HCT116 (cell line): ENCODE measurements at regions not wholly inside any gene's neighbourhood (a gene's known extent, or its start where the extent isn't known, plus 50 kb on each side); places are given as distances from the start of the nearest gene placed in this dataset.

Experiments
- ATAC-seq: fragments of 200-7000 bp; cut with Tn5 transposase; 2 replicates; pipeline ENCODE4 v1.9.1; 2020; ENCODE audit warnings: mild to moderate bottlenecking, moderate library complexity
- BruUV-seq: library from RNA; stranded (reverse); fragments of 400-500 nt; replicated peaks from 2 replicates; lab custom pipeline; 2021; lab: Mats Ljungman, UMichigan
- CTCF ChIA-PET: fragments of 300-600 bp; sonication (Branson Sonifier 250); formaldehyde crosslinking; loops from one replicate; lab custom pipeline; 2021; ENCODE audit warnings: antibody characterized with exemption; lab: Charles Lee
- POLR2A ChIA-PET: fragments of 300-600, 350-600 bp; sonication (Branson Sonifier 250); formaldehyde crosslinking; loops from one replicate; lab custom pipeline; 2021; ENCODE audit warnings: antibody characterized with exemption; lab: Charles Lee
- RAD21 ChIA-PET, 2 experiments: fragments of 300-600 bp; sonication (Branson Sonifier 250); formaldehyde crosslinking; loops; one replicate each; lab custom pipeline; 2023; ENCODE audit warnings: low total read pairs in 2 of 2; ENCODE audit not compliant: uncharacterized antibody in 2 of 2, unreplicated experiment in 2 of 2, low non-redundant PET in 1 of 2; lab: Charles Lee
- DNase-seq: peaks from one replicate; pipeline ENCODE4 v3.0.0-alpha.2; 2010; ENCODE audit warnings: low read depth, low spot score
- H2AFZ ChIP-seq: fragments of 200-600 bp; shearing (Covaris generic), sonication (generic); 2 replicates; pipeline ENCODE4 v1.6.1; 2017; ENCODE audit warnings: low read depth, mixed run types, mixed read lengths, antibody characterized with exemption, low read length; ENCODE audit not compliant: poor library complexity, severe bottlenecking
- H3K27ac ChIP-seq: 2 replicates; pipeline ENCODE4 v1.5.1; 2012; ENCODE audit warnings: low read depth, low read length
- H3K27me3 ChIP-seq: fragments of 200-600 bp; sonication (generic); 2 replicates; pipeline ENCODE4 v1.6.1; 2016; ENCODE audit warnings: mixed run types, low read length, mixed read lengths; ENCODE audit not compliant: insufficient read depth
- H3K36me3 ChIP-seq, 2 experiments: fragments of 200-500 bp in 1 of 2; fragments of 200-600 bp in 1 of 2; sonication (Bioruptor generic) in 1 of 2; sonication (generic) in 1 of 2; 2 replicates each; pipeline versions ENCODE4 v1.5.1 to v1.6.1; 2014 to 2016; ENCODE audit warnings: low read length in 2 of 2, inconsistent platforms in 1 of 2, mixed read lengths in 1 of 2, mixed run types in 1 of 2; ENCODE audit not compliant: insufficient read depth in 2 of 2, control insufficient read depth in 1 of 2
- H3K4me1 ChIP-seq, 2 experiments: fragments of 200-600 bp in 1 of 2; sonication (generic) in 1 of 2; 2 replicates each; pipeline versions ENCODE4 v1.5.1 to v1.6.1; 2012 to 2017; ENCODE audit warnings: low read length in 2 of 2, inconsistent platforms in 1 of 2, mild to moderate bottlenecking in 1 of 2, mixed read lengths in 1 of 2, mixed run types in 1 of 2, moderate library complexity in 1 of 2; ENCODE audit not compliant: insufficient read depth in 2 of 2, control insufficient read depth in 1 of 2
- H3K4me2 ChIP-seq: fragments of 200-600 bp; sonication (generic); 2 replicates; pipeline ENCODE4 v1.6.1; 2017; ENCODE audit warnings: mixed run types, low read length, mixed read lengths
- H3K4me3 ChIP-seq, 2 experiments: fragments of 200-600 bp in 1 of 2; sonication (generic) in 1 of 2; replicated peaks in 1 of 2; 2 replicates each; pipeline ENCODE4 v1.5.1; 2011 to 2016; ENCODE audit warnings: low read length in 2 of 2, control low read depth in 1 of 2, low read depth in 1 of 2, mild to moderate bottlenecking in 1 of 2, mixed read lengths in 1 of 2, mixed run types in 1 of 2
- H3K79me2 ChIP-seq: fragments of 200-600 bp; sonication (generic); 2 replicates; pipeline ENCODE4 v1.6.1; 2017; ENCODE audit warnings: mild to moderate bottlenecking, mixed run types, low read length, moderate library complexity, mixed read lengths; ENCODE audit not compliant: insufficient read depth
- H3K9ac ChIP-seq: fragments of 200-600 bp; sonication (generic); 2 replicates; pipeline ENCODE4 v1.6.1; 2016; ENCODE audit warnings: low read length, mixed read lengths
- H3K9me2 ChIP-seq: fragments of 200-600 bp; sonication (generic), shearing (Covaris generic); 2 replicates; pipeline ENCODE4 v1.6.1; 2017; ENCODE audit warnings: mixed run types, mild to moderate bottlenecking, moderate library complexity; ENCODE audit not compliant: insufficient read depth
- H3K9me3 ChIP-seq, 2 experiments: fragments of 200-500 bp in 1 of 2; fragments of 200-600 bp in 1 of 2; sonication (Bioruptor generic) in 1 of 2; sonication (generic) in 1 of 2; 2 replicates each; pipeline ENCODE4 v1.6.1; 2014 to 2017; ENCODE audit warnings: low read length in 2 of 2, mixed read lengths in 2 of 2, inconsistent platforms in 1 of 2, low read depth in 1 of 2, mild to moderate bottlenecking in 1 of 2, mixed run types in 1 of 2, moderate library complexity in 1 of 2; ENCODE audit not compliant: control insufficient read depth in 1 of 2, insufficient read depth in 1 of 2
- H4K20me1 ChIP-seq: fragments of 200-600 bp; sonication (generic), shearing (Covaris generic); 2 replicates; pipeline ENCODE4 v1.6.1; 2017; ENCODE audit warnings: mixed run types, mild to moderate bottlenecking, moderate library complexity; ENCODE audit not compliant: insufficient read depth
- CEBPB ChIP-seq: IDR thresholded peaks from 2 replicates; pipeline ENCODE4 v1.6.1; 2012; ENCODE audit warnings: low read depth
- ELF1 ChIP-seq: IDR thresholded peaks from 2 replicates; pipeline ENCODE4 v1.6.1; 2012; ENCODE audit warnings: low read depth, borderline replicate concordance
- FOSL1 ChIP-seq: IDR thresholded peaks from 2 replicates; pipeline ENCODE4 v1.6.1; 2012; ENCODE audit warnings: low read depth
- JUND ChIP-seq: IDR thresholded peaks from 2 replicates; pipeline ENCODE4 v1.6.1; 2012
- RAD21 ChIP-seq: IDR thresholded peaks from 2 replicates; pipeline ENCODE4 v1.6.1; 2012; ENCODE audit warnings: low read depth, mild to moderate bottlenecking
- SIN3A ChIP-seq: IDR thresholded peaks from 2 replicates; pipeline ENCODE4 v1.6.1; 2012; ENCODE audit warnings: low read depth
- YY1 ChIP-seq: IDR thresholded peaks from 2 replicates; pipeline ENCODE4 v1.6.1; 2011; ENCODE audit warnings: low read length, low read depth, moderate library complexity, mild to moderate bottlenecking; ENCODE audit not compliant: insufficient replicate concordance; ENCODE audit errors: extremely low read depth
- intact Hi-C: fragments of 100-400 bp; cut with micrococcal nuclease; formaldehyde crosslinking; loops from 2 replicates; pipeline ENCODE4 v1.10.0; 2022
- TF ChIP-seq, protein P1 (sequence below), 3 experiments: fragments of 200-600 bp in 1 of 3; sonication (generic) in 1 of 3; IDR thresholded peaks in 2 of 3; conservative IDR thresholded peaks in 1 of 3; 2 replicates each; pipeline ENCODE4 v1.5.1; 2012 to 2017; ENCODE audit warnings: low read depth in 2 of 3, low read length in 2 of 3, antibody characterized with exemption in 1 of 3, borderline replicate concordance in 1 of 3, control low read depth in 1 of 3, mild to moderate bottlenecking in 1 of 3, mixed read lengths in 1 of 3, mixed run types in 1 of 3, moderate library complexity in 1 of 3; ENCODE audit not compliant: insufficient read depth in 1 of 3
- TF ChIP-seq, protein P2 (sequence below): IDR thresholded peaks from 2 replicates; pipeline ENCODE4 v1.6.1; 2012

DNA sequence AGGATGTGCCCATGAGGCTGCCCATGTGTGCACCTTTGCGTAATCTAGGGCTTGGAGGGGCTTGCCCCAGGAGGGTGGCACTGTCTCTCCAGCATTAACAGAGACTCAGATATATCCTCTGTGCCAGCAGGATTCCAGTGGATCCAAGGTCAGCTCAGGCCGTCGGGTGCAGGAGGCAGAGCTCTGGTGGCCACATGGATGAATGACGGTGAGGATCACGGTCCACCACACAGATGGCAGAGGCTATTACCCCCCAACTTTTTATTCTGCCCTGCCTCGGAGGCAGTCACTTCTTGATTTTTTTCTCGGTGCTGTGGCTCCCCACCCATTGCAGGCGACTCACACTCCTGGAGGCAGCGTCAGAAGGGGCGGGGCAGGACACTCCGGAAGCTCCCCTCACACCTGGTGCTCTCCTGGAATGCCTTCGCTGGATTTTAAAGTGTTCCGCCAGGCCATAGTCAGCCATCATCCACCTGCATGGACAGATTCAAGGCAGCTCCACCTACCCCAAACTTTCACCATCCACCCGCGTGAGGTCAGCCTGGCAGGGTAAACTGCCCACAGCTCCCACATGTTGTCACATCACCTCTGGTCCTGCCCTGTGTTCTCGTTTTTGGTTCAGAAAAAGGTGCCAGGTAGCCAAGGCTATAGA lies 602.9 kb upstream of the RAB6C start:
- no peak for ATAC-seq
- Histone ChIP-seq H4K20me1 (no peaks in the 10 kb centered on the region), H3K79me2 (no peaks in the 10 kb centered on the region), H2AFZ (no peak overlapping the region), H3K27ac (no peak overlapping the region), H3K9me3 (no peaks in the 10 kb centered on the region), H3K27me3 (peaks cover 22% of the 10 kb centered on the region), H3K4me3 (no peak overlapping the region), H3K9ac (no peak overlapping the region), H3K4me2 (no peak overlapping the region), H3K36me3 (no peaks in the 10 kb centered on the region), H3K9me2 (no peaks in the 10 kb centered on the region), H3K4me1 (no peaks in the 10 kb centered on the region)
- intact Hi-C loops = no loop called here
- no TSS peak for BruUV-seq
- DNase-seq = no peak
- TF ChIP-seq CEBPB (no peak), ELF1 (no peak), JUND (no peak), RAD21 (no peak), SIN3A (no peak), FOSL1 (no peak), YY1 (no peak)
- TF ChIP-seq, protein P1, sequence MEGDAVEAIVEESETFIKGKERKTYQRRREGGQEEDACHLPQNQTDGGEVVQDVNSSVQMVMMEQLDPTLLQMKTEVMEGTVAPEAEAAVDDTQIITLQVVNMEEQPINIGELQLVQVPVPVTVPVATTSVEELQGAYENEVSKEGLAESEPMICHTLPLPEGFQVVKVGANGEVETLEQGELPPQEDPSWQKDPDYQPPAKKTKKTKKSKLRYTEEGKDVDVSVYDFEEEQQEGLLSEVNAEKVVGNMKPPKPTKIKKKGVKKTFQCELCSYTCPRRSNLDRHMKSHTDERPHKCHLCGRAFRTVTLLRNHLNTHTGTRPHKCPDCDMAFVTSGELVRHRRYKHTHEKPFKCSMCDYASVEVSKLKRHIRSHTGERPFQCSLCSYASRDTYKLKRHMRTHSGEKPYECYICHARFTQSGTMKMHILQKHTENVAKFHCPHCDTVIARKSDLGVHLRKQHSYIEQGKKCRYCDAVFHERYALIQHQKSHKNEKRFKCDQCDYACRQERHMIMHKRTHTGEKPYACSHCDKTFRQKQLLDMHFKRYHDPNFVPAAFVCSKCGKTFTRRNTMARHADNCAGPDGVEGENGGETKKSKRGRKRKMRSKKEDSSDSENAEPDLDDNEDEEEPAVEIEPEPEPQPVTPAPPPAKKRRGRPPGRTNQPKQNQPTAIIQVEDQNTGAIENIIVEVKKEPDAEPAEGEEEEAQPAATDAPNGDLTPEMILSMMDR (IDR thresholded peaks at IDR 0.05 in 2 of 3, conservative IDR thresholded peaks at IDR 0.05 in 1 of 3; ENCODE audit: borderline replicate concordance in 1 of 3, insufficient read depth in 1 of 3, low read depth in 2 of 3, low read length in 2 of 3) = no peak
- TF ChIP-seq, protein P2, sequence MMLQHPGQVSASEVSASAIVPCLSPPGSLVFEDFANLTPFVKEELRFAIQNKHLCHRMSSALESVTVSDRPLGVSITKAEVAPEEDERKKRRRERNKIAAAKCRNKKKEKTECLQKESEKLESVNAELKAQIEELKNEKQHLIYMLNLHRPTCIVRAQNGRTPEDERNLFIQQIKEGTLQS = no peak
- CTCF ChIA-PET = no interaction called here
- POLR2A ChIA-PET = no interaction called here
- RAD21 ChIA-PET = no interaction called here
